CD4-positive, alpha-beta memory T cell (primary cell): ENCODE measurements at regions not wholly inside any gene's neighbourhood (a gene's known extent, or its start where the extent isn't known, plus 50 kb on each side); places are given as distances from the start of the nearest gene placed in this dataset.
"Not testable (repeated sequence)": the region's sequence is repeated elsewhere in the genome, so short reads cannot be mapped to it uniquely, and the experiment has no call there.

ENCODE experiments used
- CTCF ChIA-PET: fragments of 350-600 bp; sonication (Branson Sonifier 250); formaldehyde crosslinking; loops from one replicate; lab custom pipeline; 2021; ENCODE audit warnings: inconsistent platforms; ENCODE audit not compliant: partially characterized antibody; lab: Charles Lee
- POLR2A ChIA-PET: fragments of 350-600 bp; sonication (Branson Sonifier 250); formaldehyde crosslinking; loops from one replicate; lab custom pipeline; 2021; ENCODE audit not compliant: partially characterized antibody; lab: Charles Lee
- DNase-seq, 5 donors: peaks; one replicate each; pipeline versions ENCODE4 v3.0.0 to v3.0.0-alpha.2; 2020 to 2022; ENCODE audit warnings: mixed read lengths in 1 of 5
- H3K27ac ChIP-seq: one replicate; pipeline ENCODE4 v1.7.0; 2013; ENCODE audit warnings: low read depth, low read length
- H3K27me3 ChIP-seq: 2 replicates; pipeline ENCODE4 v1.7.0; 2013; ENCODE audit warnings: mild to moderate bottlenecking, low read length, moderate library complexity; ENCODE audit not compliant: insufficient read depth
- H3K36me3 ChIP-seq: 2 replicates; pipeline ENCODE4 v1.7.0; 2013; ENCODE audit warnings: mild to moderate bottlenecking, low read length, moderate library complexity; ENCODE audit not compliant: insufficient read depth
- H3K4me1 ChIP-seq: 2 replicates; pipeline ENCODE4 v1.7.0; 2013; ENCODE audit warnings: mild to moderate bottlenecking, low read length, moderate library complexity; ENCODE audit not compliant: insufficient read depth
- H3K4me3 ChIP-seq, 2 donors: one replicate each; pipeline ENCODE4 v1.7.0; 2013; ENCODE audit warnings: low read length in 2 of 2, mild to moderate bottlenecking in 1 of 2
- H3K9me3 ChIP-seq, 2 donors: one replicate each; pipeline ENCODE4 v1.7.0; 2013; ENCODE audit warnings: low read length in 2 of 2, control low read depth in 1 of 2; ENCODE audit not compliant: control insufficient read depth in 1 of 2
- H3K27ac Mint-ChIP-seq, 7 donors: one replicate each; pipeline ENCODE4 v1.8.0; 2020 to 2021; ENCODE audit warnings: mixed read lengths in 7 of 7, mild to moderate bottlenecking in 6 of 7, inconsistent platforms in 3 of 7, moderate library complexity in 3 of 7
- H3K27me3 Mint-ChIP-seq, 2 donors: one replicate each; pipeline ENCODE4 v1.8.0; 2020 to 2021; ENCODE audit warnings: mixed read lengths in 2 of 2
- H3K36me3 Mint-ChIP-seq, 2 donors: one replicate each; pipeline ENCODE4 v1.8.0; 2020 to 2021; ENCODE audit warnings: mixed read lengths in 2 of 2, inconsistent platforms in 1 of 2, mild to moderate bottlenecking in 1 of 2
- H3K4me1 Mint-ChIP-seq, 4 donors: one replicate each; pipeline ENCODE4 v1.8.0; 2020 to 2021; ENCODE audit warnings: mixed read lengths in 4 of 4, mild to moderate bottlenecking in 1 of 4
- H3K4me3 Mint-ChIP-seq, 8 donors: one replicate each; pipeline ENCODE4 v1.8.0; 2020 to 2021; ENCODE audit warnings: mixed read lengths in 8 of 8, mild to moderate bottlenecking in 7 of 8, moderate library complexity in 6 of 8, inconsistent platforms in 3 of 8
- H3K9me3 Mint-ChIP-seq, 8 donors: one replicate each; pipeline ENCODE4 v1.8.0; 2020 to 2021; ENCODE audit warnings: mixed read lengths in 8 of 8, mild to moderate bottlenecking in 5 of 8, inconsistent platforms in 3 of 8, moderate library complexity in 1 of 8
- intact Hi-C: fragments of 100-400 bp; cut with micrococcal nuclease; formaldehyde crosslinking; loops from one replicate; pipeline ENCODE4 v1.15.1; 2023

DNA sequence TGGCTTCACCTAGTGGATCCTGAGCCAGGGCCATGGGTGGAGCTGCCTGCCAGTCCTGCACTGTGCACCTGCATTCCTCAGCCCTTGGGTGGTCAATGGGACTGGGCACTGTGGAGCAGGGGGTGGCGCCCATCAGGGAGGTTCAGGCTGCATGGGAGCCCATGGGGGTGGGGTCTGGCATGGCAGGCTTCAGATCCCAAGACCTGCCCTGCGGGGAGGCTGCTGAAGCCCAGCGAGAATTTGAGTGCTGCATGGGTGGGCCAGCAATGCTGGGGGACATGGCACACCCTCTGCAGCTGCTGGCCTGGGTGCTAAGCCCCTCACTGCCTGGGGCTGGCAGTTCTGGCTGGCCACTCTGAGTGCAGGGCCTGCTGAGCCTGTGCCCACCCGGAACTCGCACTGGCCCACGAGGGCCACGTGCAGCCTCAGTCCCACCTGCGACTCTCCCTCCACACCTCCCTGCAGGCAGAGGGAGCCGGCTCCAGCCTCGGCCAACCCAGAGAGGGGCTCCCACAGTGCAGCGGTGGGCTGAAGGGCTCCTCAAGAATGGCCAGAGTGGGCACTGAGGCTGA is 270.0 kb downstream of the CENPC start:
- Histone ChIP-seq H3K27me3 (no peaks in the 10 kb centered on the region), H3K27ac (no peak overlapping the region), H3K4me1 (no peaks in the 10 kb centered on the region), H3K4me3 (no peak overlapping the region), H3K9me3 (no peaks in the 10 kb centered on the region), H3K36me3 (no peaks in the 10 kb centered on the region)
- ChIA-PET POLR2A (no interaction called here), CTCF (no interaction called here)
- H3K27ac Mint-ChIP-seq = no peak overlapping the region
- no peaks in the 10 kb centered on the region for H3K27me3 Mint-ChIP-seq
- no peaks in the 10 kb centered on the region for H3K36me3 Mint-ChIP-seq
- no peak overlapping the region for H3K4me3 Mint-ChIP-seq
- no peaks in the 10 kb centered on the region for H3K4me1 Mint-ChIP-seq
- peaks cover 0 to 7% (median 2%) of the 10 kb centered on the region in 8 donors for H3K9me3 Mint-ChIP-seq
- intact Hi-C loops = no loop called here
- no peak for DNase-seq

DNA sequence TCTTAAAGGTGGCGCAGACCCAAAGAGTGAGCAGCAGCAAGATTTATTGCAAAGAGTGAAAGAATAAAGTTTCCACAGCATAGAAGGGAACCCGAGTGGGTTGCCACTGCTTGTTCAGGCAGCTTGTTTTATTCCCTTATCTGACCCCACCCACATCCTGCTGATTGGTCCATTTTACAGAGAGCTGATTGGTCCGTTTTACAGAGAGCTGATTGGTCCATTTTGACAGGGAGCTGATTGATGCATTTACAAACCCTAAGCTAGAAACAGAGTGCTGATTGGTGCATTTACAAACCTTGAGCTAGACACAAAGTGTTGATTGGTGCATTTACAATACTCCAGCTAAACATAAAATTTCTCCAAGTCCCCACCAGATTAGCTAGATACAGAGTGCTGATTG is 270.6 kb downstream of the CENPC start:
- H3K4me3 ChIP-seq, H3K4me1 ChIP-seq, POLR2A ChIA-PET, DNase-seq, intact Hi-C loops, H3K36me3 Mint-ChIP-seq, CTCF ChIA-PET, H3K27ac ChIP-seq, H3K4me3 Mint-ChIP-seq, H3K4me1 Mint-ChIP-seq, H3K9me3 ChIP-seq, H3K36me3 ChIP-seq, H3K27me3 ChIP-seq, H3K9me3 Mint-ChIP-seq, H3K27me3 Mint-ChIP-seq, H3K27ac Mint-ChIP-seq: not testable (repeated sequence)

DNA sequence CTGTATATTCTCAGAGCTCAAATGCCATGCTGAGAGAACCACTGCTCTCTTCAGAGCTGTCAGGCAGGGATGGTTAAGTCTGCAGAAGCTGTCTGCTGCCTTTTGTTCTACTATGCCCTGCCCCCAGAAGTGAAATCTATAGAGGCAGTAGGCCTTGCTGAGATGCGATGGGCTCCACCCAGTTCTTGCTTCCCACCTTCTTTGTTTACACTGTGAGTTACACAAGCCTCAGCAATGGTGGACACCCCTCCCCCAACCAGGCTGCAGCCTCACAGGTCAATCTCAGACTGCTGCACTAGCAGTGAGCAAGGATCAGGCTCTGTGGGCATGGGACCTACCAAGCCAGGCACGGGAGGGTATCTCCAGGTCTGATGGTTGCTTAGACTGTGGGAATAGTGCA is 271.6 kb downstream of the CENPC start:
- Mint-ChIP-seq H3K27me3 (no peaks in the 10 kb centered on the region), H3K27ac (no peak overlapping the region), H3K9me3 (peaks cover 0 to 13% (median 2%) of the 10 kb centered on the region in 8 donors), H3K36me3 (no peaks in the 10 kb centered on the region), H3K4me3 (no peak overlapping the region), H3K4me1 (no peaks in the 10 kb centered on the region)
- ChIA-PET CTCF (no interaction called here), POLR2A (no interaction called here)
- Histone ChIP-seq H3K27me3 (no peaks in the 10 kb centered on the region), H3K36me3 (no peaks in the 10 kb centered on the region), H3K4me1 (no peaks in the 10 kb centered on the region), H3K27ac (no peak overlapping the region), H3K9me3 (no peaks in the 10 kb centered on the region), H3K4me3 (no peak overlapping the region)
- intact Hi-C loops = no loop called here
- DNase-seq = no peak

- Histone ChIP-seq H3K9me3 (no peaks in the 10 kb centered on the region), H3K27ac (no peak overlapping the region), H3K4me1 (no peaks in the 10 kb centered on the region), H3K27me3 (no peaks in the 10 kb centered on the region), H3K36me3 (no peaks in the 10 kb centered on the region), H3K4me3 (no peak overlapping the region)
- H3K4me3 Mint-ChIP-seq = no peak overlapping the region
- H3K36me3 Mint-ChIP-seq = no peaks in the 10 kb centered on the region
- intact Hi-C loops = no loop called here
- DNase-seq = no peak
- H3K27ac Mint-ChIP-seq = no peak overlapping the region
- ChIA-PET CTCF (no interaction called here), POLR2A (no interaction called here)
- no peaks in the 10 kb centered on the region for H3K4me1 Mint-ChIP-seq
- H3K27me3 Mint-ChIP-seq = no peaks in the 10 kb centered on the region
- H3K9me3 Mint-ChIP-seq = peaks cover 0 to 5% (median 3%) of the 10 kb centered on the region in 8 donors
These were observed 283.3 kb downstream of the CENPC start for GRCh38 chr4:67261971-67262370.

DNA sequence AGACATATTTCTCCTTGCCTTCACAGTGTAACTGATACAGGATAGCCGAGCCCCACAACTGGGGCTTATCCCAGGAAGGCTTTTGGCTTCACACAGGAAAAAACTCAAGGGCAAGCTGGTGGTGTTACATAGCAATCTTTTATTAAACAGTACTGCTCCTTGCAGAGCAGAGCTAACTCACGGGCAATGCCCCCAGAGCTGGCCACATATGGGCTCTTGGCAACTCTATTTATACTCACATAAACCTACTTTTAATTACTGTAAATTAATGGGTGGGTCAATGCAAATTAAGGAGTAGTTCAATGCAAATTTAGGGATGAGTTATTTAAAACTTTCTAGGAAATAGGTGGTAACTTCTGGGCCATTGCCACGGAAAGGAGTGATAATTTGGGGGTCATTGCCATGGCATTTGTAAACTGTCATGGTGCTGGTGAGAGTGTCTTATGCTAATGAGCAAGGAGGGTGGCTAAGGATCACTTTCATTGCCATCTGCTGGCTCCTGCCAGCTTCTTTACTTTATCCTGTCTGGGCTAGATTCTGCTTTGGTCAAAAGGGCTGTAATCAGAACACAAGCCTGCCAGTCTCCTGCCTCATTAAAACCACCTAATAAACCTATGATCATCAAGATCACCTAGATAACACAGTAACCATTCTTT is 288.8 kb downstream of the CENPC start:
- Histone ChIP-seq H3K4me1 (no peaks in the 10 kb centered on the region), H3K9me3 (no peaks in the 10 kb centered on the region), H3K4me3 (no peak overlapping the region), H3K36me3 (no peaks in the 10 kb centered on the region), H3K27ac (no peak overlapping the region), H3K27me3 (no peaks in the 10 kb centered on the region)
- Mint-ChIP-seq H3K27me3 (no peaks in the 10 kb centered on the region), H3K4me3 (no peak overlapping the region), H3K27ac (no peak overlapping the region), H3K9me3 (peaks cover 0 to 10% (median 2%) of the 10 kb centered on the region in 8 donors), H3K36me3 (no peaks in the 10 kb centered on the region), H3K4me1 (no peaks in the 10 kb centered on the region)
- no peak for DNase-seq
- ChIA-PET POLR2A (no interaction called here), CTCF (no interaction called here)
- intact Hi-C loops = no loop called here

- intact Hi-C loops = no loop called here
- Histone ChIP-seq H3K4me1 (no peaks in the 10 kb centered on the region), H3K27me3 (no peaks in the 10 kb centered on the region), H3K9me3 (no peaks in the 10 kb centered on the region), H3K36me3 (no peaks in the 10 kb centered on the region), H3K27ac (no peak overlapping the region), H3K4me3 (no peak overlapping the region)
- peaks cover 0 to 7% (median 0%) of the 10 kb centered on the region in 8 donors for H3K9me3 Mint-ChIP-seq
- no peak overlapping the region for H3K27ac Mint-ChIP-seq
- ChIA-PET CTCF (no interaction called here), POLR2A (no interaction called here)
- no peak for DNase-seq
- H3K36me3 Mint-ChIP-seq = no peaks in the 10 kb centered on the region
- H3K4me1 Mint-ChIP-seq = no peaks in the 10 kb centered on the region
- no peak overlapping the region for H3K4me3 Mint-ChIP-seq
- no peaks in the 10 kb centered on the region for H3K27me3 Mint-ChIP-seq
These were observed 295.0 kb downstream of the CENPC start for GRCh38 chr4:67250131-67250896.

- Mint-ChIP-seq H3K27me3 (peaks cover 0 to 2% of the 10 kb centered on the region in 2 donors), H3K27ac (no peak overlapping the region), H3K36me3 (no peaks in the 10 kb centered on the region), H3K4me1 (no peaks in the 10 kb centered on the region), H3K4me3 (no peak overlapping the region), H3K9me3 (peaks cover 0 to 7% (median 0%) of the 10 kb centered on the region in 8 donors)
- DNase-seq = no peak
- ChIA-PET CTCF (no interaction called here), POLR2A (no interaction called here)
- Histone ChIP-seq H3K4me1 (no peaks in the 10 kb centered on the region), H3K27ac (no peak overlapping the region), H3K9me3 (no peaks in the 10 kb centered on the region), H3K27me3 (no peaks in the 10 kb centered on the region), H3K36me3 (no peaks in the 10 kb centered on the region), H3K4me3 (no peak overlapping the region)
- intact Hi-C loops = no loop called here
These were observed 308.5 kb downstream of the CENPC start for GRCh38 chr4:67236788-67237187.
